PC-3 (cell line): ENCODE measurements at regions not wholly inside any gene's neighbourhood (a gene's known extent, or its start where the extent isn't known, plus 50 kb on each side); places are given as distances from the start of the nearest gene placed in this dataset.

Experiments
- ATAC-seq: fragments of 200-7000 bp; cut with Tn5 transposase; 2 replicates; pipeline ENCODE4 v1.9.1; 2020; ENCODE audit warnings: mild to moderate bottlenecking, moderate library complexity
- BruUV-seq: library from RNA; stranded (reverse); fragments of 400-500 nt; replicated peaks from 2 replicates; lab custom pipeline; 2021; lab: Mats Ljungman, UMichigan
- CTCF ChIA-PET: fragments of 300-600 bp; sonication (Branson Sonifier 250); formaldehyde crosslinking; loops from one replicate; lab custom pipeline; 2022; ENCODE audit warnings: antibody characterized with exemption; lab: Charles Lee
- POLR2A ChIA-PET: fragments of 300-600 bp; sonication (Branson Sonifier 250); formaldehyde crosslinking; loops from one replicate; lab custom pipeline; 2022; ENCODE audit warnings: antibody characterized with exemption; ENCODE audit not compliant: unreplicated experiment; lab: Charles Lee
- DNase-seq: peaks from one replicate; pipeline ENCODE4 v3.0.0-alpha.2; 2015
- H2AFZ ChIP-seq: fragments of 300-600 bp; sonication (generic); 2 replicates; pipeline ENCODE4 v1.6.0; 2016; ENCODE audit warnings: antibody characterized with exemption, low read length
- H3F3A ChIP-seq: fragments of 300-600 bp; sonication (generic); one replicate; pipeline ENCODE4 v1.6.0; 2017; ENCODE audit warnings: antibody characterized with exemption, low read length, control low read depth, mild to moderate bottlenecking; ENCODE audit not compliant: unreplicated experiment
- H3K27ac ChIP-seq: fragments of 300-600 bp; sonication (generic); 2 replicates; pipeline ENCODE4 v1.5.1; 2016; ENCODE audit warnings: mild to moderate bottlenecking, low read length
- H3K27me3 ChIP-seq: fragments of 300-600 bp; sonication (generic); 2 replicates; pipeline ENCODE4 v1.6.1; 2016; ENCODE audit warnings: low read length, mixed read lengths
- H3K36me3 ChIP-seq: fragments of 300-600 bp; sonication (generic); 2 replicates; pipeline ENCODE4 v1.6.1; 2016; ENCODE audit warnings: low read depth, mixed run types, low read length, mixed read lengths
- H3K4me1 ChIP-seq: fragments of 300-600 bp; sonication (generic); 2 replicates; pipeline ENCODE4 v1.5.1; 2016; ENCODE audit warnings: low read length; ENCODE audit not compliant: insufficient read depth
- H3K4me2 ChIP-seq: fragments of 300-600 bp; sonication (generic); 2 replicates; pipeline ENCODE4 v1.6.0; 2016; ENCODE audit warnings: low read length
- H3K4me3 ChIP-seq: fragments of 300-600 bp; sonication (generic); 2 replicates; pipeline ENCODE4 v1.5.1; 2016; ENCODE audit warnings: mild to moderate bottlenecking, low read length, mixed read lengths
- H3K79me2 ChIP-seq: fragments of 300-600 bp; sonication (generic); 2 replicates; pipeline ENCODE4 v1.6.1; 2017; ENCODE audit warnings: low read length, mixed read lengths
- H3K9ac ChIP-seq: fragments of 300-600 bp; sonication (generic); 2 replicates; pipeline ENCODE4 v1.6.0; 2016; ENCODE audit warnings: mild to moderate bottlenecking, low read length
- H3K9me2 ChIP-seq: fragments of 300-600 bp; sonication (generic); replicated peaks from 2 replicates; pipeline ENCODE4 v1.6.1; 2016; ENCODE audit warnings: mixed run types, low read length, mixed read lengths
- H3K9me3 ChIP-seq: fragments of 300-600 bp; sonication (generic); 2 replicates; pipeline ENCODE4 v1.6.1; 2016; ENCODE audit warnings: low read length, mixed read lengths
- H4K20me1 ChIP-seq: fragments of 300-600 bp; sonication (generic); 2 replicates; pipeline ENCODE4 v1.6.1; 2016; ENCODE audit warnings: low read length, mixed read lengths
- EZH2 ChIP-seq: fragments of 300-600 bp; sonication (generic); IDR thresholded peaks from one replicate; pipeline ENCODE4 v1.6.1; 2017; ENCODE audit warnings: antibody characterized with exemption, mild to moderate bottlenecking, low read length; ENCODE audit not compliant: unreplicated experiment
- EZH2phosphoT487 ChIP-seq: fragments of 300-600 bp; sonication (generic); IDR thresholded peaks from 2 replicates; pipeline ENCODE4 v1.6.1; 2018; ENCODE audit warnings: mild to moderate bottlenecking, antibody characterized with exemption, low read length, borderline replicate concordance
- intact Hi-C: fragments of 100-400 bp; cut with micrococcal nuclease; formaldehyde crosslinking; loops from 2 replicates; pipeline ENCODE4 v1.9.0; 2023
- TF ChIP-seq, protein P1 (sequence below): fragments of 300-600 bp; sonication (generic); conservative IDR thresholded peaks from 2 replicates; pipeline ENCODE4 v1.5.1; 2017; ENCODE audit warnings: antibody characterized with exemption, low read depth, mild to moderate bottlenecking, low read length

DNA sequence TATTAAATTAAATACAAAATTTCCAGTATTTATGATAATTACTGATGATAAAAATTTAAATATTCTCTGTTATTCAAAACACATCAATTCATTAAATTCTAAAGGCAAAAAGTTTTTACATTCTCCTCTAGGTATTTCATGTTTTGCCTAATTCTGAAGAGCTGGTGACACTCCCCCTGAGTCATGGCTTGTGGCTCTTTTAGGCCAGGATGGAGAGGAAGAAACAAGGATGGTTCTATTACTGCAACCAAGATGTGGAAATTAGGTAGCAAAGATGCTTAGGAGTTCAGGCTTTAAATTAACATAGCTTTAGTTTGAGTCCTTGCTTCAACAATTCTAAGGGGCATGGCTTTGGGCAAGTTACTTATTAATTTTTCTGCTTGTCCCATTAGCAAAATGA, 1295.8 kb downstream of the EFNA5 start:
- Histone ChIP-seq H3K9ac (no peak overlapping the region), H3K9me2 (no peaks in the 10 kb centered on the region), H2AFZ (no peak overlapping the region), H3K27ac (no peak overlapping the region), H3K4me3 (no peak overlapping the region), H3K79me2 (no peaks in the 10 kb centered on the region), H3K9me3 (no peaks in the 10 kb centered on the region; the same call in 1 of the 2 replicates), H3K27me3 (no peaks in the 10 kb centered on the region), H4K20me1 (no peaks in the 10 kb centered on the region), H3K4me1 (no peaks in the 10 kb centered on the region), H3K36me3 (no peaks in the 10 kb centered on the region), H3K4me2 (no peak overlapping the region), H3F3A (no peaks in the 10 kb centered on the region)
- TF ChIP-seq EZH2 = no peak
- TF ChIP-seq, protein P1, sequence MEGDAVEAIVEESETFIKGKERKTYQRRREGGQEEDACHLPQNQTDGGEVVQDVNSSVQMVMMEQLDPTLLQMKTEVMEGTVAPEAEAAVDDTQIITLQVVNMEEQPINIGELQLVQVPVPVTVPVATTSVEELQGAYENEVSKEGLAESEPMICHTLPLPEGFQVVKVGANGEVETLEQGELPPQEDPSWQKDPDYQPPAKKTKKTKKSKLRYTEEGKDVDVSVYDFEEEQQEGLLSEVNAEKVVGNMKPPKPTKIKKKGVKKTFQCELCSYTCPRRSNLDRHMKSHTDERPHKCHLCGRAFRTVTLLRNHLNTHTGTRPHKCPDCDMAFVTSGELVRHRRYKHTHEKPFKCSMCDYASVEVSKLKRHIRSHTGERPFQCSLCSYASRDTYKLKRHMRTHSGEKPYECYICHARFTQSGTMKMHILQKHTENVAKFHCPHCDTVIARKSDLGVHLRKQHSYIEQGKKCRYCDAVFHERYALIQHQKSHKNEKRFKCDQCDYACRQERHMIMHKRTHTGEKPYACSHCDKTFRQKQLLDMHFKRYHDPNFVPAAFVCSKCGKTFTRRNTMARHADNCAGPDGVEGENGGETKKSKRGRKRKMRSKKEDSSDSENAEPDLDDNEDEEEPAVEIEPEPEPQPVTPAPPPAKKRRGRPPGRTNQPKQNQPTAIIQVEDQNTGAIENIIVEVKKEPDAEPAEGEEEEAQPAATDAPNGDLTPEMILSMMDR = no peak
- TF ChIP-seq EZH2phosphoT487 = no peak
- intact Hi-C loops = no loop called here
- ChIA-PET POLR2A (no interaction called here), CTCF (no interaction called here)
- BruUV-seq = no TSS peak
- DNase-seq (no peak), ATAC-seq (no peak)

DNA sequence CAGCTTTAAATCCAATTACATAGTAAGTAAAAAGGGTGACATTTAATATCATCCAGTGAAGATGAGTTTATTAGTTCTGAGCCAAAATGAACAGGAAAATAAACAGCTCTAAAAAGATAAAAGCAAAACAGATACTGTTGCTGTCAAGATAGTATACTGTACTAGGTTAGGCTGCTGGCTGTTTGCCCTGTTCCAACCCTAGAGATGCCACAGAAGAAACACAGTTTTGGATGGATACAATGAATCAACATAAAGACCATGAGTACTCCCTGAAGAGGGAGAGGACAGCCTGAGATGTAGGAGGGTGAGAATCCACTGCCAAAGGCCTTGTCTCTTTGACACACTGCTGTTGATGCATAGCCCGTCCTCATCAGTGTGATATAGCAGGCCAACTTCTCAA, 1302.7 kb downstream of the EFNA5 start:
- H3K79me2 ChIP-seq = no peaks in the 10 kb centered on the region
- no peaks in the 10 kb centered on the region for H3F3A ChIP-seq
- ChIA-PET CTCF (no interaction called here), POLR2A (no interaction called here)
- H4K20me1 ChIP-seq = no peaks in the 10 kb centered on the region
- no peak for DNase-seq
- no peaks in the 10 kb centered on the region for H3K27me3 ChIP-seq
- peaks cover 17% of the 10 kb centered on the region; the same call in 1 of the 2 replicates for H3K4me1 ChIP-seq
- no peak for ATAC-seq
- TF ChIP-seq EZH2 = no peak
- TF ChIP-seq, protein P1 = no peak
- no peak for TF ChIP-seq EZH2phosphoT487
- intact Hi-C loops = no loop called here
- H3K9me3 ChIP-seq = no peaks in the 10 kb centered on the region; the same call in 1 of the 2 replicates
- no peak overlapping the region for H3K4me2 ChIP-seq
- no peaks in the 10 kb centered on the region for H3K9me2 ChIP-seq
- BruUV-seq = no TSS peak
- no peak overlapping the region for H3K4me3 ChIP-seq
- peak overlapping the region; percentile 46 for H3K27ac ChIP-seq
- H3K9ac ChIP-seq = peak overlapping the region; percentile 0; the same call in 1 of the 2 replicates
- H3K36me3 ChIP-seq = no peaks in the 10 kb centered on the region
- H2AFZ ChIP-seq = no peak overlapping the region

DNA sequence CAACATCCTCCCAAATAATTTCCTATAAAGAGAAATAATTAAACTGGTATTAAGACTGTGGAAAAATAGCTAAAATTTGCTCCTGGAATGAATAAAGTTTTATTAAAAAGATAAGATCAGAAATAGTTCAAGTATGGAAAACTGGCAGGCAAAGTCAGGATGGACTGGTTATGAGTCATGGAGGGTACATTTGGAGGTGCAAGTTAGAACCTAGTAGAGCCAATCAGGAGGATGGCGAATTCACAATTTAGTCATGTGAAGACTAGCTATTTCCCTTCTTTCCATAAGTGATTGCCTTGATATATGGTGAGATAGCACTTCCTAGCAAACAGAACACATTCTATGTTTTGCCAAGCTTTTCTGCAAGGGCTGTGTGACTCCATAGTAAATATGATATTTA, 1303.5 kb downstream of the EFNA5 start:
- ChIA-PET CTCF (no interaction called here), POLR2A (interaction anchor here (0.7 kb wide), 1 partner anchor 10 kb away, joined by 5 read pairs; no protein-coding TSS in a partner anchor)
- intact Hi-C loops = no loop called here
- Histone ChIP-seq H3K36me3 (no peaks in the 10 kb centered on the region), H3K9ac (0 out of 2 replicates have a peak overlapping the region, but pooled peaks have one; percentile 0), H3K4me1 (peaks cover 17% of the 10 kb centered on the region; the same call in 1 of the 2 replicates), H3K79me2 (no peaks in the 10 kb centered on the region), H4K20me1 (no peaks in the 10 kb centered on the region), H3K9me3 (no peaks in the 10 kb centered on the region; the same call in 1 of the 2 replicates), H3K9me2 (no peaks in the 10 kb centered on the region), H3K27me3 (no peaks in the 10 kb centered on the region), H3K4me3 (no peak overlapping the region), H2AFZ (no peak overlapping the region), H3K4me2 (0 out of 2 replicates have a peak overlapping the region, but pooled peaks have one; percentile 9), H3F3A (no peaks in the 10 kb centered on the region), H3K27ac (peak overlapping the region; percentile 65)
- no TSS peak for BruUV-seq
- DNase-seq (peak; percentile 78), ATAC-seq (peak; percentile 43; the same call in 1 of the 2 replicates)
- TF ChIP-seq, protein P1 = no peak
- TF ChIP-seq EZH2phosphoT487 (no peak), EZH2 (no peak)
